Tibial nerve (tissue), 4 donors: ENCODE measurements at regions not wholly inside any gene's neighbourhood (a gene's known extent, or its start where the extent isn't known, plus 50 kb on each side); places are given as distances from the start of the nearest gene placed in this dataset.

ENCODE experiments used
- DNase-seq, 2 donors: peaks; one replicate each; pipeline ENCODE4 v3.0.0-alpha.2; 2019; ENCODE audit warnings: low spot score in 2 of 2
- H3K27ac ChIP-seq, 4 donors: fragments of 200-600 bp; sonication (generic) in 3 of 4; one replicate each; pipeline ENCODE4 v1.5.1; 2017 to 2019; ENCODE audit warnings: mild to moderate bottlenecking in 1 of 4
- H3K27me3 ChIP-seq, 2 donors: fragments of 200-600 bp; sonication (generic) in 1 of 2; one replicate each; pipeline versions ENCODE4 v1.5.1 to v1.6.0; 2017 to 2019
- H3K36me3 ChIP-seq, 3 donors: fragments of 200-600 bp; sonication (generic); one replicate each; pipeline ENCODE4 v1.5.1; 2018 to 2019
- H3K4me1 ChIP-seq, 4 donors: fragments of 200-600 bp; sonication (generic) in 3 of 4; one replicate each; pipeline ENCODE4 v1.5.1; 2017 to 2019
- H3K4me3 ChIP-seq, 4 donors: fragments of 200-600 bp; sonication (generic) in 3 of 4; one replicate each; pipeline ENCODE4 v1.5.1; 2017 to 2019; ENCODE audit warnings: mild to moderate bottlenecking in 1 of 4, moderate library complexity in 1 of 4
- H3K9me3 ChIP-seq, 4 donors: fragments of 200-600 bp; sonication (generic) in 3 of 4; one replicate each; pipeline ENCODE4 v1.5.1; 2017 to 2019
- CTCF ChIP-seq, 5 experiments: fragments of 200-600 bp in 3 of 5; fragments of 450-650 bp in 2 of 5; sonication (generic) in 3 of 5; IDR thresholded peaks; one replicate each; pipeline ENCODE4 v1.5.1; 2016 to 2019; ENCODE audit warnings: antibody characterized with exemption in 5 of 5, mild to moderate bottlenecking in 3 of 5, moderate library complexity in 2 of 5
- EP300 ChIP-seq, 2 donors: sonication (generic); formaldehyde crosslinking; IDR thresholded peaks; one replicate each; pipeline ENCODE4 v1.6.1; 2017; ENCODE audit warnings: antibody characterized with exemption in 2 of 2, mild to moderate bottlenecking in 1 of 2
- POLR2A ChIP-seq, 2 donors: fragments of 450-650 bp; IDR thresholded peaks; one replicate each; pipeline ENCODE4 v1.6.1; 2017; ENCODE audit warnings: antibody characterized with exemption in 2 of 2, mild to moderate bottlenecking in 2 of 2, moderate library complexity in 2 of 2
- WGBS, 2 donors: methylation state at CpG; one replicate each; pipeline ENCODE4 v1.1.5; 2018; 5-methylcytosine and 5-hydroxymethylcytosine counted together

DNA sequence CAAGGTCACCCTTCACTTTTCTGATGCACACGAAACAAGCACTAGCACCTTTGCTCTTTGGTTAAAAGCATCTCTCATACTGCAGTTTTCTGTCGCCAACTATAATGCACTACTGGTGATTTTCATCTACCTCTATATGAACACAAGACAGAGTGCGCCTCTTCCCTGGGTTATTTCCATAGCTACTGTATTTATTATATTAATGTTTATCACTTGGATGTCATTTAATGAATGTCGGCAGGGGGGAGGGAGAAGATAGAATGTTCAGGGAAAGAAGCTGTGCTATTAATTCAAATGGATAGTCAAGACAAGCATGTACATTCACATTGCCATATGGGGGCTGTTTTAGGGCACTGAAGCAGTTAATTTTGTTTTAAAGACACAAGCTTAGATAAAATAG, 174.1 kb upstream of the SAMSN1 start:
- H3K4me1 ChIP-seq = no peaks in the 10 kb centered on the region
- 47 to 88% methylated on average over 4 of the region's 4 CpGs for WGBS, 2 donors
- TF ChIP-seq EP300 (IDR thresholded peaks at IDR 0.05) (no peak), CTCF (IDR thresholded peaks at IDR 0.05) (no peak), POLR2A (IDR thresholded peaks at IDR 0.05) (no peak)

GRCh38 chr21:14718951-14719350, 172.8 kb upstream of the SAMSN1 start:
- H3K36me3 ChIP-seq = no peaks in the 10 kb centered on the region
- 61 to 77% methylated on average over 6 of the region's 6 CpGs for WGBS, 2 donors
- DNase-seq = no peak
- no peaks in the 10 kb centered on the region for H3K4me1 ChIP-seq
- no peaks in the 10 kb centered on the region for H3K9me3 ChIP-seq
- TF ChIP-seq CTCF (IDR thresholded peaks at IDR 0.05) (no peak), POLR2A (IDR thresholded peaks at IDR 0.05) (no peak), EP300 (IDR thresholded peaks at IDR 0.05) (no peak)
- H3K4me3 ChIP-seq = no peak overlapping the region
- H3K27me3 ChIP-seq = no peaks in the 10 kb centered on the region
- no peak overlapping the region for H3K27ac ChIP-seq

More for the DNA sequence above, 174.1 kb upstream of the SAMSN1 start:
- Histone ChIP-seq H3K4me3 (no peak overlapping the region), H3K36me3 (no peaks in the 10 kb centered on the region), H3K27ac (no peak overlapping the region), H3K27me3 (no peaks in the 10 kb centered on the region), H3K9me3 (no peaks in the 10 kb centered on the region)
- no peak for DNase-seq

DNA sequence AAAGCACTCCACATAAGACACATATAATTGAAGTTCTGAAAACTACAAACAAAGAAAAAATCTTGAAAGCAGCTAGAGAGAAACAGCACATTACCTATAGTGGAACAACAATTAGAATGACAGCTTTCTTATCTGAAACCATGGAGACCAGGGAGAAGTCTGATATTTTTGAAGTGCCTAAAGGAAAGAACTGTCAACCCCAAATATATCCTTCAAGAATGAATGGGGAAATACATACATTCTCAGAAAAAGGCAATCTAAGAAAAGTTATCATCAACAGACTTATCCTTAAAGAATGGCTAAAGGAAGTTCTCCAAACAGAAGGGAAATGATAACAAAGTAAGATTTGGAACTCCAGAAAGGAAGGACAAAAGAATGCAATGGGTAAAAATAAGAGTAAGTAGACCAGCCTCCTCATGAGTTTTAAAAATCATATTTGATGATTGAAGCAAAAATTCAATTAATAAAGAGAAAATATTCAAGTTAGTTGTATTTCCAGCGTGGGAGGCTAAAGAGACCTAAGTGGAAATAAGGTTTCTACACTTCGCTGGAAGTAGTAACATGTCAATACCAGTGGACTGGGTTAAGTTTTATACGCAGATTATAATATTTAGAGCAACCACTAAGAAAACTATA, 170.8 kb upstream of the SAMSN1 start:
- Histone ChIP-seq H3K27ac (no peak overlapping the region), H3K9me3 (peaks cover 0 to 9% (median 2%) of the 10 kb centered on the region in 4 donors), H3K36me3 (no peaks in the 10 kb centered on the region), H3K27me3 (no peaks in the 10 kb centered on the region), H3K4me3 (no peak overlapping the region), H3K4me1 (no peaks in the 10 kb centered on the region)
- 63 to 90% methylated on average over 3 of the region's 3 CpGs for WGBS, 2 donors
- TF ChIP-seq CTCF (IDR thresholded peaks at IDR 0.05) (no peak), EP300 (IDR thresholded peaks at IDR 0.05) (no peak), POLR2A (IDR thresholded peaks at IDR 0.05) (no peak)
- no peak for DNase-seq

GRCh38 chr21:14713109-14713508, 167.0 kb upstream of the SAMSN1 start:
- TF ChIP-seq CTCF (IDR thresholded peaks at IDR 0.05) (no peak), EP300 (IDR thresholded peaks at IDR 0.05) (no peak), POLR2A (IDR thresholded peaks at IDR 0.05) (no peak)
- peaks cover 0 to 12% (median 2%) of the 10 kb centered on the region in 4 donors for H3K9me3 ChIP-seq
- no peak for DNase-seq
- no peak overlapping the region for H3K27ac ChIP-seq
- no peaks in the 10 kb centered on the region for H3K27me3 ChIP-seq
- H3K4me1 ChIP-seq = no peaks in the 10 kb centered on the region
- no peaks in the 10 kb centered on the region for H3K36me3 ChIP-seq
- no peak overlapping the region for H3K4me3 ChIP-seq

DNA sequence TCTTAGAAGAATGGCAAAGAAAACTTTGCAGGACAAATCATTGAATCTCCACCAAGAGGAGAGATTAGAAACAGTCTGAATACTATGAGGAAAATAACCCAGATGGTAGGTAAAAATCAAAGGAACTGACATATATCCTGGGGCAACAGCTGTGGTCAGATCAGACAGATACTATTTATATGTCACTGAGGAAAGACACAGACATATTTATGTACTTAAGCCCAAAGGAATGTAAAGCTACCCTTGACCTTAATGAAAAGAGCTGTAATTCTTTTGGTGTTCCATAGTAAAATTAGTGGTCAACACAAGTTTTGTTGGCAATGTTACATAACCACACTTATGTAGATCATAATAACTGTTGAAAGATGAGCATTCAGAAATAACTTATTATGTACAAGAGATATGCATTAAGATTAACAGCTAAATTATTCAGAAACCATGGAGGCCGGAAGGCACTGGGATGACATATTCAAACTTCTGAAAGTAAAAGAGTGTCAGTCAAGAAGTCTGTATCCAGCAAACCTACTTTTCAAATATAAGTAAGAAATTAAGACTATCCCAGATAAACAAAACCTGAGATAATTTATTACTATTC, 166.1 kb upstream of the SAMSN1 start:
- H3K27ac ChIP-seq = no peak overlapping the region
- no peaks in the 10 kb centered on the region for H3K27me3 ChIP-seq
- DNase-seq = no peak
- H3K36me3 ChIP-seq = no peaks in the 10 kb centered on the region
- no peak overlapping the region for H3K4me3 ChIP-seq
- no peaks in the 10 kb centered on the region for H3K4me1 ChIP-seq
- TF ChIP-seq CTCF (IDR thresholded peaks at IDR 0.05) (no peak), POLR2A (IDR thresholded peaks at IDR 0.05) (no peak), EP300 (IDR thresholded peaks at IDR 0.05) (no peak)
- 80 to 82% methylated on average over 1 of the region's 1 CpG for WGBS, 2 donors
- H3K9me3 ChIP-seq = peaks cover 0 to 12% (median 2%) of the 10 kb centered on the region in 4 donors
